SK-N-SH treated with all-trans-retinoic acid at 6 μM for 48 hours (cell line): ENCODE measurements at regions not wholly inside any gene's neighbourhood (a gene's known extent, or its start where the extent isn't known, plus 50 kb on each side); places are given as distances from the start of the nearest gene placed in this dataset.

Experiments
- ARNTL ChIP-seq: fragments of 450-650 bp; formaldehyde crosslinking; IDR thresholded peaks from 2 replicates; pipeline ENCODE4 v1.5.0; 2020; ENCODE audit warnings: low read depth, mild to moderate bottlenecking, moderate library complexity, borderline replicate concordance
- BACH2 ChIP-seq: fragments of 250-450 bp; sonication (Bioruptor Pico); IDR thresholded peaks from 2 replicates; pipeline ENCODE4 v1.9.0; 2021; ENCODE audit warnings: mild to moderate bottlenecking, borderline replicate concordance
- ESRRG ChIP-seq: fragments of 250-450 bp; sonication (Bioruptor Pico); IDR thresholded peaks from 2 replicates; pipeline ENCODE4 v1.6.1; 2021; ENCODE audit warnings: mild to moderate bottlenecking
- GLIS3 ChIP-seq: fragments of 250-450 bp; sonication (Bioruptor Pico); IDR thresholded peaks from 2 replicates; pipeline ENCODE4 v1.5.0; 2020; ENCODE audit warnings: mild to moderate bottlenecking, moderate library complexity
- PATZ1 ChIP-seq: fragments of 250-450 bp; sonication (Bioruptor Pico); IDR thresholded peaks from 2 replicates; pipeline ENCODE4 v1.8.0; 2020; ENCODE audit warnings: mild to moderate bottlenecking, moderate library complexity, borderline replicate concordance
- PPARA ChIP-seq: fragments of 250-450 bp; sonication (Bioruptor Pico); IDR thresholded peaks from 2 replicates; pipeline ENCODE4 v1.5.0; 2020; ENCODE audit warnings: mild to moderate bottlenecking, borderline replicate concordance
- SNAI2 ChIP-seq: fragments of 250-450 bp; sonication (Bioruptor Pico); IDR thresholded peaks from 2 replicates; pipeline ENCODE4 v1.5.0; 2020; ENCODE audit warnings: mild to moderate bottlenecking, moderate library complexity
- TCF4 ChIP-seq: fragments of 250-450 bp; sonication (Bioruptor Pico); IDR thresholded peaks from 2 replicates; pipeline ENCODE4 v1.8.0; 2021; ENCODE audit warnings: mild to moderate bottlenecking, moderate library complexity, borderline replicate concordance
- ZFP3 ChIP-seq: fragments of 250-450 bp; sonication (Bioruptor Pico); IDR thresholded peaks from 2 replicates; pipeline ENCODE4 v1.5.0; 2020; ENCODE audit warnings: mild to moderate bottlenecking, moderate library complexity
- ZNF70 ChIP-seq: fragments of 450-650 bp; formaldehyde crosslinking; IDR thresholded peaks from 2 replicates; pipeline ENCODE4 v1.5.0; 2020; ENCODE audit warnings: mild to moderate bottlenecking, moderate library complexity
- TF ChIP-seq, protein P1 (sequence below): fragments of 250-450 bp; sonication (Bioruptor Pico); IDR thresholded peaks from 2 replicates; pipeline ENCODE4 v1.5.1; 2020; ENCODE audit warnings: low read depth, mild to moderate bottlenecking, moderate library complexity

DNA sequence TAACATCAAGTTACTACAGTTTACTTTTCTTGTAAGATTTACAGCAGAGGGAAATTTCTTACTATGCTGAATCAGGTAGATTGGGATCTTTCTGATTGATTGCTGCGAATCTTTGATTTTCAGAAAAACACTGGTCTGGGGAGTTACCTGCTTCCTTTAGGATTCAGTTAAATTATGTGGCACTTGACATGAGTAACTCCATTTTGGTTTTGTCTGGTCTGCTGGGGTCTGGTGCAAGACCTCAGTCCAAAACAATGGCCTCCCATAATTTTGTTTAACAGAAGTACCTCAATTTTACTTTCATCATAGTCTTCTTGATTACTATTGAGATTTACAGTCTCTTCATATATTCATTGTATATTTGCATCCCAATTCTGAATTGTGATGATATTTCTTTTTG, 775.5 kb downstream of the TRIB2 start:
- no peak for TF ChIP-seq ARNTL
- no peak for TF ChIP-seq PATZ1
- no peak for TF ChIP-seq TCF4 (CRISPR knock-in tag)
- no peak for TF ChIP-seq ZNF70 (CRISPR knock-in tag)
- TF ChIP-seq ZFP3 (CRISPR knock-in tag), result no peak
- TF ChIP-seq PPARA, result no peak
- no peak for TF ChIP-seq BACH2 (CRISPR knock-in tag)
- TF ChIP-seq SNAI2, result no peak
- no peak for TF ChIP-seq ESRRG (CRISPR knock-in tag)
- TF ChIP-seq GLIS3 (CRISPR knock-in tag), result no peak
- TF ChIP-seq, protein P1, sequence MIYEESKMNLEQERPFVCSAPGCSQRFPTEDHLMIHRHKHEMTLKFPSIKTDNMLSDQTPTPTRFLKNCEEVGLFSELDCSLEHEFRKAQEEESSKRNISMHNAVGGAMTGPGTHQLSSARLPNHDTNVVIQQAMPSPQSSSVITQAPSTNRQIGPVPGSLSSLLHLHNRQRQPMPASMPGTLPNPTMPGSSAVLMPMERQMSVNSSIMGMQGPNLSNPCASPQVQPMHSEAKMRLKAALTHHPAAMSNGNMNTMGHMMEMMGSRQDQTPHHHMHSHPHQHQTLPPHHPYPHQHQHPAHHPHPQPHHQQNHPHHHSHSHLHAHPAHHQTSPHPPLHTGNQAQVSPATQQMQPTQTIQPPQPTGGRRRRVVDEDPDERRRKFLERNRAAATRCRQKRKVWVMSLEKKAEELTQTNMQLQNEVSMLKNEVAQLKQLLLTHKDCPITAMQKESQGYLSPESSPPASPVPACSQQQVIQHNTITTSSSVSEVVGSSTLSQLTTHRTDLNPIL (CRISPR knock-in tag), result no peak
